WI38 (cell line): ENCODE measurements at regions not wholly inside any gene's neighbourhood (a gene's known extent, or its start where the extent isn't known, plus 50 kb on each side); places are given as distances from the start of the nearest gene placed in this dataset.

ENCODE experiments used
- H3K4me3 ChIP-seq: 2 replicates; pipeline ENCODE4 v1.5.1; 2011; ENCODE audit warnings: low read depth, mild to moderate bottlenecking, control low read depth, low read length
- TF ChIP-seq, protein P1 (sequence below): IDR thresholded peaks from 2 replicates; pipeline ENCODE4 v1.5.1; 2012; ENCODE audit warnings: low read depth, mild to moderate bottlenecking, control low read depth, low read length

DNA sequence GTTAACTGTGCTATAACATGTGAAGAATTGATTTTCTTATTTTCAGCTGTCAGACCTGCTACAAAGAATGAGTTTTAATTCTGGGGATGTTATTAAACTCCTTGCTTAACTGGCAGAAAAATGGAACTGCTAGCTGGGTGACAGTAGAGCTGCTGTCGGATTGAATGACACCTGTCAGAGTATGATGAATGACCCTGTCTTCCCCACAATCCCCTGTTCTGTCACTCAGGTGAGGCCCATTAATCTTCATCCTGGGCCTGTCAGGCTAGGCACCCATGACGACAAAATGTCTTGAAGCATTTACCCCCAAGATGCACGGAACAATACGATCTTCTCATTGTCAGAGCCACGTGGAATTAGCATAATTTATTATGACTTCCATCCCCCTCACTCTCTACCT lies 129.9 kb upstream of the ETAA1 start:
- no peak overlapping the region for H3K4me3 ChIP-seq
- TF ChIP-seq, protein P1, sequence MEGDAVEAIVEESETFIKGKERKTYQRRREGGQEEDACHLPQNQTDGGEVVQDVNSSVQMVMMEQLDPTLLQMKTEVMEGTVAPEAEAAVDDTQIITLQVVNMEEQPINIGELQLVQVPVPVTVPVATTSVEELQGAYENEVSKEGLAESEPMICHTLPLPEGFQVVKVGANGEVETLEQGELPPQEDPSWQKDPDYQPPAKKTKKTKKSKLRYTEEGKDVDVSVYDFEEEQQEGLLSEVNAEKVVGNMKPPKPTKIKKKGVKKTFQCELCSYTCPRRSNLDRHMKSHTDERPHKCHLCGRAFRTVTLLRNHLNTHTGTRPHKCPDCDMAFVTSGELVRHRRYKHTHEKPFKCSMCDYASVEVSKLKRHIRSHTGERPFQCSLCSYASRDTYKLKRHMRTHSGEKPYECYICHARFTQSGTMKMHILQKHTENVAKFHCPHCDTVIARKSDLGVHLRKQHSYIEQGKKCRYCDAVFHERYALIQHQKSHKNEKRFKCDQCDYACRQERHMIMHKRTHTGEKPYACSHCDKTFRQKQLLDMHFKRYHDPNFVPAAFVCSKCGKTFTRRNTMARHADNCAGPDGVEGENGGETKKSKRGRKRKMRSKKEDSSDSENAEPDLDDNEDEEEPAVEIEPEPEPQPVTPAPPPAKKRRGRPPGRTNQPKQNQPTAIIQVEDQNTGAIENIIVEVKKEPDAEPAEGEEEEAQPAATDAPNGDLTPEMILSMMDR, result no peak

DNA sequence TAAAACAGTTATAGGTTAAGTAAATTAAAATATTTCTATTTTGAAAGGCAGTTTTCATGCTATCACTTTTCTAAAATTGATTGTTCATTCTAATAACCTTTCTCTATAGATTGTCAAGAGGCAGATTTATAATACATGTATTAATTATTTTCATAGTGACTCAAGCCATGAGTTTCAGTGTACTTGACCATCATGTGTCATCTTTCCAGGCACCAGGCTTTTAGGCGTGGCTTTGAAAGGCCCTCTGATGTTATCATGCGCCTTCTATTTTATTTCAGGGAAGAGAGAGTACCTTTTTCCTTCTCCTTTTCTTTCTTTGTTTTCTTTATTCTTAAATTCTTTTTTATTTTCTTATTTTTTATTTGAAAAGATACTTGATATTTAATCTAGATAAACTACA lies 128.3 kb upstream of the ETAA1 start:
- no peak overlapping the region for H3K4me3 ChIP-seq
- TF ChIP-seq, protein P1, result no peak

DNA sequence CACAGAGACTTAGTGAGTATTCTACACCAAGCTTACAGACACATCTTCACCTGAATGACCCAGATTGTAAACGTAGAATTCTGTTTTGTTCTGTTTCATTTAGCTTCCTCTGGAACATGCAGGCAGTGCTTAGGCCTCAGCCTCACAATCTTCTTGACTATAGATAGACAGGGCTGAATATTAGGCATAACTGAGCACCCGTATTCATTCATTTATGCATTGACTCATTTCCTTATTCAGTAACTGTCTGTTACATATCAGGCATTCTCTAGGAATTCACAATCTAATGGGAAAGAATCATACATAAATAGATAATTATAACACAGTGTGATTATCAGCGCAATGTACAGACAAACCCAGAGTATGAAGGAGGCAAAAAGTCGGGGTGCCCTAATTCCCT lies 124.9 kb upstream of the ETAA1 start:
- H3K4me3 ChIP-seq, result no peak overlapping the region

DNA sequence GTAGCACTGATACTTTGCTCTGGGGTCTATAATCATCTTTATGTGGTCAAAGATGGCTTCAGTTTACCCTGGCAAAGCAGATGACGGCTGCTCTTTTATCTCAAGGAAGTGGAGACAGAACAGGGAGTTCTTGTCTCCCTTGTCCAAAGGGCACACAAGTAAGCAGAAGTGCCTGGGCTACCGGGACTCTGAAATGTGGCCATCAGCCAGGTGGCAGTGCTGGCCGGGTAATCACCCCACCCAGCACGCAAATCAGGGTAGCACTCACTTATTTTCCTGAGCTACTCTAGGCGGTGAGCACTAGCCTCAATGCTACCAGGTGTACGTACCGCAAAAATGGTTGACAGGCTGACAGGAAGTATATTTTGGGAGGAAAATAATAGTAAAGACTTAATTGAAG lies 119.7 kb upstream of the ETAA1 start:
- H3K4me3 ChIP-seq, result no peak overlapping the region
- TF ChIP-seq, protein P1, result no peak

More for the DNA sequence above, 124.9 kb upstream of the ETAA1 start:
- TF ChIP-seq, protein P1, result no peak

DNA sequence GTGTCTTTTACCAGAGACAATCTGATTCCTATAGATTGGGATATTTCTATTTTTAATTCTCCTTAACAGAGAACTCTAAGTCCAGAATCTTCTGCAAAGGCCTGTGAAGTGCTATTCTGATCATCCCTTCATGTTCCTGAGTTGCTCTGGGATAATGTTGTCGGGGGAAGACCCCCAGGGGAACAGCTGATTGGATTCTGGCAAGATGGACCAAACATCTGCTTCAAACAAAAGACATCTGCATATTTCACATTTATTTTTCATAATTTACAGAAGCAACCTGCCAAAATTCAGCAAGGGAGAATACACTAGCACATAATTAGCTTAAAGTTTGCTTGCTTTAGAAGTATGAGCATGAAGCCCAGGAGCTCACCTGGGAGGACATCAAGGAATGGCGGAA lies 116.0 kb upstream of the ETAA1 start:
- H3K4me3 ChIP-seq, result no peak overlapping the region
- TF ChIP-seq, protein P1, result no peak

DNA sequence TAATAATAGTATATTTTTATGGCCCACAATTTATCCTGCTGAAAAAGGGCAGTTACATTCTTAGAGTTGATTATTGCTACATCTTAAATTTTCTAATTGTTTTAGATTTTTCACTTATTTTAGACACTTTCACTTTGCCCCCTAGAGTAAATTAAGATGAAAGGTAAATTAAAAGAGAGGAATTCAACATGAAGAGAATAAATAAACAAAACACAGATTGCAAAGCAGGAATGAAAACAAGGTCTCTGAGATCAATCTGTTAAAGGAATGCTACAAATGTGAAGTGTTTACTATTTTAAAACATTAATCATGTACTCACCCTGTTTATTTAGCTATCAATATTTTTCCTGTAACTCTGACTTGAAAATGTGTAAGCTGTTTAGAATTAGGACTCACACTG lies 113.5 kb upstream of the ETAA1 start:
- no peak overlapping the region for H3K4me3 ChIP-seq
- TF ChIP-seq, protein P1, result no peak

DNA sequence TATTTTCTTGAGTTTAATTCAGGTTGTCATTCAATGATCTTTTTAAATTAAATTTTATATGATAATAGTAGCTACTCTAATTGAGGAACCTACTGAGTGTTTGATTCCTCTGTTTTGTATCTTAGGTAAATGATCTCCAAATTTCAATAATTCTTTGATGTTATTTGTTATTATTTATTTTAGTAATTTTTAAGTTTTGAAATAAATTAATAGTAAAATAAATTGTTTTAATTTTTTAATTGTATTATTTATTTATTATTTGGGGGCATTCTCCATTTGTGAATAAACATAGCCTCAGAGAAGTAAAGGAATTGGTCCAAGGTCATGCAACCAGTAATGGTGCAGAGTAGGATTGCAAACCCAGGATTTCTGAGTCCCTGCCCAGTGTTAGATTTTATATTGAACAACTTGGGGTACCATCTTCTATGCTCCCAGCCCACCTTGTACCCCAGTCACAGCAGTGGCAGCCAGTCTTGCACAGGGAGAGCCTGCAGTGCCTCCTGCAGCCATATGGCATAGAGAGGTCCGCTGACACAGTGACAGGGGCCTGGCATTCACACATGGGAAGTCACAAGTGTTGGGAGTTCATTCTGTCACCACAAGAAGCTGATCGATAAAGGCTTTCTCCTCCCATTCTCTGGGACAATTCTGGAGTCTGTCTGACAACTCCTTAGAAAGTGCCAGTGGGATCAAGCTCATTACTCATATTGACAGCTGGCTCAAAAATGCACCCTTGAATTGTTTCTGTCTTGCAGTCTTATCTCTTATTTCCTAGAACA lies 110.0 kb upstream of the ETAA1 start:
- H3K4me3 ChIP-seq, result no peak overlapping the region
- TF ChIP-seq, protein P1, result no peak
